GM12878 (cell line): ENCODE measurements at regions not wholly inside any gene's neighbourhood (a gene's known extent, or its start where the extent isn't known, plus 50 kb on each side); places are given as distances from the start of the nearest gene placed in this dataset.

Experiments used
- ATAC-seq: fragments of 200-7000 bp; cut with Tn5 transposase; 3 replicates; pipeline ENCODE4 v1.9.1; 2020; ENCODE audit warnings: mild to moderate bottlenecking, moderate library complexity
- BruUV-seq: library from RNA; stranded (reverse); fragments of 400-500 nt; replicated peaks from 2 replicates; lab custom pipeline; 2021; lab: Mats Ljungman, UMichigan
- CTCF ChIA-PET: fragments of 300-600 bp; sonication (Branson Sonifier 250); formaldehyde crosslinking; extraction: SDS; loops from one replicate; lab custom pipeline; 2021; ENCODE audit warnings: inconsistent platforms; lab: Yijun Ruan, JAX
- POLR2A ChIA-PET: fragments of 350-600 bp; formaldehyde crosslinking; extraction: SDS; loops from one replicate; lab custom pipeline; 2021; ENCODE audit warnings: inconsistent platforms; lab: Charles Lee
- RAD21 ChIA-PET: fragments of 300-600 bp; sonication (Branson Sonifier 250); formaldehyde crosslinking; loops from one replicate; lab custom pipeline; 2023; ENCODE audit warnings: antibody characterized with exemption; ENCODE audit not compliant: unreplicated experiment; lab: Charles Lee
- SMC1A ChIA-PET: fragments of 300-600 bp; sonication (Branson Sonifier 250); formaldehyde crosslinking; loops from one replicate; lab custom pipeline; 2023; ENCODE audit not compliant: unreplicated experiment, uncharacterized antibody; lab: Charles Lee
- DNase-seq: peaks from one replicate; pipeline ENCODE4 v3.0.0-alpha.2; 2011; ENCODE audit warnings: low read depth, low spot score
- FAIRE-seq: peaks from 3 replicates; lab custom pipeline; 2011; peaks lifted over from hg19 to GRCh38; lab: Jason Lieb, UNC
- H2AFZ ChIP-seq: 2 replicates; pipeline ENCODE4 v1.6.0; 2011; ENCODE audit warnings: low read depth, low read length, control low read depth; ENCODE audit not compliant: control insufficient read depth
- H3K27ac ChIP-seq: 2 replicates; pipeline ENCODE4 v1.5.1; 2011; ENCODE audit warnings: control low read depth; ENCODE audit not compliant: control insufficient read depth, insufficient read depth
- H3K27me3 ChIP-seq, 2 experiments: replicated peaks in 1 of 2; 2 replicates each; pipeline versions ENCODE4 v1.6.0 to v1.6.1; 2011; ENCODE audit warnings: low read length in 1 of 2; ENCODE audit not compliant: control insufficient read depth in 2 of 2, insufficient read depth in 2 of 2
- H3K36me3 ChIP-seq, 2 experiments: 2 replicates each; pipeline ENCODE4 v1.5.1; 2011; ENCODE audit warnings: low read length in 1 of 2; ENCODE audit not compliant: control insufficient read depth in 2 of 2, insufficient read depth in 2 of 2
- H3K4me1 ChIP-seq: 2 replicates; pipeline ENCODE4 v1.6.1; 2011; ENCODE audit warnings: mild to moderate bottlenecking, low read length, moderate library complexity, mixed read lengths; ENCODE audit not compliant: control insufficient read depth, insufficient read depth
- H3K4me2 ChIP-seq: 2 replicates; pipeline ENCODE4 v1.6.0; 2011; ENCODE audit warnings: control low read depth; ENCODE audit not compliant: control insufficient read depth, insufficient read depth
- H3K4me3 ChIP-seq: fragments of 200-600 bp; sonication (generic); 2 replicates; pipeline ENCODE4 v1.5.1; 2016
- H3K79me2 ChIP-seq: 2 replicates; pipeline ENCODE4 v1.6.0; 2011; ENCODE audit warnings: low read length; ENCODE audit not compliant: control insufficient read depth, insufficient read depth
- H3K9ac ChIP-seq: 2 replicates; pipeline ENCODE4 v1.8.0; 2011; ENCODE audit warnings: low read length, control low read depth, mixed read lengths; ENCODE audit not compliant: control insufficient read depth, insufficient read depth
- H3K9me3 ChIP-seq: replicated peaks from 3 replicates; pipeline ENCODE4 v1.5.1; 2011; ENCODE audit warnings: mild to moderate bottlenecking, low read length; ENCODE audit not compliant: control insufficient read depth, insufficient read depth
- H4K20me1 ChIP-seq: 2 replicates; pipeline ENCODE4 v1.6.0; 2011; ENCODE audit not compliant: control insufficient read depth, insufficient read depth
- ATF7 ChIP-seq: fragments of 450-650 bp; IDR thresholded peaks from 2 replicates; pipeline ENCODE4 v1.6.1; 2016; ENCODE audit warnings: low read depth, mild to moderate bottlenecking
- CREM ChIP-seq: IDR thresholded peaks from 2 replicates; pipeline ENCODE4 v1.6.1; 2014; ENCODE audit warnings: antibody characterized with exemption, low read depth
- FOXM1 ChIP-seq: IDR thresholded peaks from 2 replicates; pipeline ENCODE4 v1.6.1; 2012; ENCODE audit warnings: low read depth, mild to moderate bottlenecking, inconsistent platforms, low read length, moderate library complexity
- GABPA ChIP-seq: IDR thresholded peaks from 2 replicates; pipeline ENCODE4 v1.6.1; 2014; ENCODE audit warnings: antibody characterized with exemption, low read depth, mild to moderate bottlenecking, inconsistent platforms
- IRF4 ChIP-seq: IDR thresholded peaks from 2 replicates; pipeline ENCODE4 v1.6.1; 2011; ENCODE audit warnings: low read depth, low read length
- JUNB ChIP-seq: IDR thresholded peaks from 2 replicates; pipeline ENCODE4 v1.6.1; 2016; ENCODE audit warnings: antibody characterized with exemption, mild to moderate bottlenecking
- MYB ChIP-seq: fragments of 150-350 bp; IDR thresholded peaks from 2 replicates; pipeline ENCODE4 v1.6.1; 2014; ENCODE audit warnings: mild to moderate bottlenecking, low read depth, low read length, borderline replicate concordance
- NBN ChIP-seq: fragments of 450-650 bp; IDR thresholded peaks from 2 replicates; pipeline ENCODE4 v1.6.1; 2016
- NFYB ChIP-seq: IDR thresholded peaks from 2 replicates; pipeline ENCODE4 v1.6.1; 2011; ENCODE audit warnings: low read depth, mild to moderate bottlenecking, low read length, improper control_type of control experiment, moderate library complexity; ENCODE audit not compliant: insufficient read depth
- PML ChIP-seq: IDR thresholded peaks from 2 replicates; pipeline ENCODE4 v1.6.1; 2012; ENCODE audit warnings: low read length, inconsistent platforms
- RELA ChIP-seq: fragments of 450-650 bp; IDR thresholded peaks from 2 replicates; pipeline ENCODE4 v1.8.0; 2014; ENCODE audit warnings: borderline replicate concordance; ENCODE audit not compliant: partially characterized antibody
- RELB ChIP-seq: fragments of 450-650 bp; IDR thresholded peaks from 2 replicates; pipeline ENCODE4 v1.6.1; 2017; ENCODE audit warnings: low read depth, mild to moderate bottlenecking, moderate library complexity
- RUNX3 ChIP-seq: IDR thresholded peaks from 2 replicates; pipeline ENCODE4 v1.6.1; 2012; ENCODE audit warnings: low read length, inconsistent platforms
- USF2 ChIP-seq: IDR thresholded peaks from 2 replicates; pipeline ENCODE4 v1.6.1; 2011; ENCODE audit warnings: low read depth, low read length, improper control_type of control experiment, borderline replicate concordance
- YBX1 ChIP-seq: fragments of 450-650 bp; IDR thresholded peaks from 2 replicates; pipeline ENCODE4 v1.6.1; 2016; ENCODE audit warnings: antibody characterized with exemption
- WGBS: methylation state at CpG from one replicate; pipeline ENCODE4 v1.1.6; 2016; ENCODE audit warnings: low lambda C conversion rate; ENCODE audit not compliant: insufficient replicate concordance, insufficient coverage; ENCODE audit errors: missing lambda C conversion rate; 5-methylcytosine and 5-hydroxymethylcytosine counted together
- in situ Hi-C: fragments of 300-500 bp; cut with MboI; formaldehyde crosslinking; loops from 9 replicates; pipeline ENCODE4 v1.14.3; 2018; ENCODE audit warnings: mixed read lengths
- intact Hi-C: fragments of 100-400 bp; cut with micrococcal nuclease; formaldehyde crosslinking; loops from one replicate; pipeline ENCODE4 v1.14.2; 2022; ENCODE audit not compliant: unreplicated experiment
- TF ChIP-seq, protein P1 (sequence below): fragments of 450-650 bp; IDR thresholded peaks from 2 replicates; pipeline ENCODE4 v1.6.1; 2017; ENCODE audit warnings: mild to moderate bottlenecking, moderate library complexity
- TF ChIP-seq, protein P2 (sequence below): fragments of 450-650 bp; IDR thresholded peaks from 2 replicates; pipeline ENCODE4 v1.6.1; 2017; ENCODE audit warnings: mild to moderate bottlenecking, low read depth, inconsistent platforms; ENCODE audit not compliant: poor library complexity, severe bottlenecking

GRCh38 chrX:124194901-124195300 lies 137.6 kb upstream of the TEX13D start:
- DNase-seq: no peak
- Histone ChIP-seq H3K79me2 (no peaks in the 10 kb centered on the region), H3K27me3 (no peaks in the 10 kb centered on the region), H3K9ac (no peak overlapping the region), H3K27ac (no peak overlapping the region), H3K4me1 (no peaks in the 10 kb centered on the region), H3K36me3 (no peaks in the 10 kb centered on the region), H3K4me3 (no peak overlapping the region), H3K9me3 (no peaks in the 10 kb centered on the region), H2AFZ (no peak overlapping the region), H3K4me2 (no peak overlapping the region), H4K20me1 (no peaks in the 10 kb centered on the region)
- in situ Hi-C loops: no loop called here
- 53% methylated on average over 8 of the region's 8 CpGs for WGBS
- TF ChIP-seq FOXM1: no peak
- TF ChIP-seq RUNX3: no peak
- TF ChIP-seq, protein P1, sequence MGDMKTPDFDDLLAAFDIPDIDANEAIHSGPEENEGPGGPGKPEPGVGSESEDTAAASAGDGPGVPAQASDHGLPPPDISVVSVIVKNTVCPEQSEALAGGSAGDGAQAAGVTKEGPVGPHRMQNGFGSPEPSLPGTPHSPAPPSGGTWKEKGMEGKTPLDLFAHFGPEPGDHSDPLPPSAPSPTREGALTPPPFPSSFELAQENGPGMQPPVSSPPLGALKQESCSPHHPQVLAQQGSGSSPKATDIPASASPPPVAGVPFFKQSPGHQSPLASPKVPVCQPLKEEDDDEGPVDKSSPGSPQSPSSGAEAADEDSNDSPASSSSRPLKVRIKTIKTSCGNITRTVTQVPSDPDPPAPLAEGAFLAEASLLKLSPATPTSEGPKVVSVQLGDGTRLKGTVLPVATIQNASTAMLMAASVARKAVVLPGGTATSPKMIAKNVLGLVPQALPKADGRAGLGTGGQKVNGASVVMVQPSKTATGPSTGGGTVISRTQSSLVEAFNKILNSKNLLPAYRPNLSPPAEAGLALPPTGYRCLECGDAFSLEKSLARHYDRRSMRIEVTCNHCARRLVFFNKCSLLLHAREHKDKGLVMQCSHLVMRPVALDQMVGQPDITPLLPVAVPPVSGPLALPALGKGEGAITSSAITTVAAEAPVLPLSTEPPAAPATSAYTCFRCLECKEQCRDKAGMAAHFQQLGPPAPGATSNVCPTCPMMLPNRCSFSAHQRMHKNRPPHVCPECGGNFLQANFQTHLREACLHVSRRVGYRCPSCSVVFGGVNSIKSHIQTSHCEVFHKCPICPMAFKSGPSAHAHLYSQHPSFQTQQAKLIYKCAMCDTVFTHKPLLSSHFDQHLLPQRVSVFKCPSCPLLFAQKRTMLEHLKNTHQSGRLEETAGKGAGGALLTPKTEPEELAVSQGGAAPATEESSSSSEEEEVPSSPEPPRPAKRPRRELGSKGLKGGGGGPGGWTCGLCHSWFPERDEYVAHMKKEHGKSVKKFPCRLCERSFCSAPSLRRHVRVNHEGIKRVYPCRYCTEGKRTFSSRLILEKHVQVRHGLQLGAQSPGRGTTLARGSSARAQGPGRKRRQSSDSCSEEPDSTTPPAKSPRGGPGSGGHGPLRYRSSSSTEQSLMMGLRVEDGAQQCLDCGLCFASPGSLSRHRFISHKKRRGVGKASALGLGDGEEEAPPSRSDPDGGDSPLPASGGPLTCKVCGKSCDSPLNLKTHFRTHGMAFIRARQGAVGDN: no peak
- TF ChIP-seq PML: no peak
- TF ChIP-seq MYB: no peak
- no peak for TF ChIP-seq IRF4
- TF ChIP-seq RELA: no peak
- no peak for TF ChIP-seq USF2
- TF ChIP-seq RELB: no peak
- TF ChIP-seq GABPA: no peak
- no peak for TF ChIP-seq ATF7
- no peak for TF ChIP-seq CREM
- TF ChIP-seq, protein P2, sequence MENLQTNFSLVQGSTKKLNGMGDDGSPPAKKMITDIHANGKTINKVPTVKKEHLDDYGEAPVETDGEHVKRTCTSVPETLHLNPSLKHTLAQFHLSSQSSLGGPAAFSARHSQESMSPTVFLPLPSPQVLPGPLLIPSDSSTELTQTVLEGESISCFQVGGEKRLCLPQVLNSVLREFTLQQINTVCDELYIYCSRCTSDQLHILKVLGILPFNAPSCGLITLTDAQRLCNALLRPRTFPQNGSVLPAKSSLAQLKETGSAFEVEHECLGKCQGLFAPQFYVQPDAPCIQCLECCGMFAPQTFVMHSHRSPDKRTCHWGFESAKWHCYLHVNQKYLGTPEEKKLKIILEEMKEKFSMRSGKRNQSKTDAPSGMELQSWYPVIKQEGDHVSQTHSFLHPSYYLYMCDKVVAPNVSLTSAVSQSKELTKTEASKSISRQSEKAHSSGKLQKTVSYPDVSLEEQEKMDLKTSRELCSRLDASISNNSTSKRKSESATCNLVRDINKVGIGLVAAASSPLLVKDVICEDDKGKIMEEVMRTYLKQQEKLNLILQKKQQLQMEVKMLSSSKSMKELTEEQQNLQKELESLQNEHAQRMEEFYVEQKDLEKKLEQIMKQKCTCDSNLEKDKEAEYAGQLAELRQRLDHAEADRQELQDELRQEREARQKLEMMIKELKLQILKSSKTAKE: no peak
- no peak for TF ChIP-seq NBN
- TF ChIP-seq YBX1: no peak
- TF ChIP-seq NFYB: no peak
- TF ChIP-seq JUNB: no peak
- ATAC-seq: no peak
- no peak for FAIRE-seq
- POLR2A ChIA-PET: no interaction called here
- no TSS peak for BruUV-seq
- RAD21 ChIA-PET: no interaction called here
- CTCF ChIA-PET: interaction anchor here (0.6 to 1.2 kb wide), 2 partner anchors 16 to 1055 kb away, joined by 3 to 4 read pairs; no protein-coding TSS in a partner anchor
- SMC1A ChIA-PET: interaction anchor here (0.8 to 1.1 kb wide), 2 partner anchors 13 to 97 kb away, joined by 3 read pairs; no protein-coding TSS in a partner anchor
- intact Hi-C loops: no loop called here
